ENCODE measurements at regions not wholly inside any gene's neighbourhood (a gene's known extent, or its start where the extent isn't known, plus 50 kb on each side); places are given as distances from the start of the nearest gene placed in this dataset.

DNA sequence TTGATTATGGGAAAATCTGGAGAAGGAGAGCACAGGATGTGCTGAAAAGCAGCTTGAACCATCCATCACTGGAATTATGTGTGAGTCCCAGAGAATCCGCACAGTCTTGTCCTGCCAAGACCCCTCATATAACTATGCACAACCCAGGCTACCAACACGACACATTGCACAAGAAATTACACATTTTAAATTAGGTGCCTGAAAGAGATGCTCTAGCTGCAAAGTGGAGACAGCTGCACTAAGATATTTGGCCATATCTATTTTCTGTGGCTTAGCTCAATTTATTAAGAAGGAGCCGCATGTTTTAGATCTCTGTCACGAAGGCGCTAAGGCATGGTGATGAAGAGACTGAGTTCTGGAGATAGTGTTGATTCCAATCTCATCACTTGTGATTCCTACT is 1308.4 kb downstream of the CDH8 start:
- TF ChIP-seq POLR2A (IDR thresholded peaks at IDR 0.05) (no peak), CTCF (IDR thresholded peaks at IDR 0.05) (no peak)
